HG02981 (cell line): ENCODE measurements at regions not wholly inside any gene's neighbourhood (a gene's known extent, or its start where the extent isn't known, plus 50 kb on each side); places are given as distances from the start of the nearest gene placed in this dataset.
"Not testable (repeated sequence)": the region's sequence is repeated elsewhere in the genome, so short reads cannot be mapped to it uniquely, and the experiment has no call there.

ENCODE experiments used
- ATAC-seq: cut with Tn5 transposase; IDR thresholded peaks from one replicate; pipeline ENCODE4 v1.9.1; 2021; ENCODE audit warnings: mild to moderate bottlenecking, moderate library complexity; ENCODE audit not compliant: unreplicated experiment

GRCh38 chr15:95761501-95762165 lies 568.9 kb upstream of the NR2F2 start:
- no peak for ATAC-seq

- ATAC-seq: no peak
Measured at GRCh38 chr15:95763426-95763825, 567.1 kb upstream of the NR2F2 start.

GRCh38 chr15:95765161-95765560 lies 565.3 kb upstream of the NR2F2 start:
- no peak for ATAC-seq

- no peak for ATAC-seq
Measured at GRCh38 chr15:95770196-95770595, 560.3 kb upstream of the NR2F2 start.

GRCh38 chr15:95772982-95773381 lies 557.5 kb upstream of the NR2F2 start:
- ATAC-seq: no peak

- ATAC-seq: no peak
Measured at GRCh38 chr15:95784508-95784907, 546.0 kb upstream of the NR2F2 start.

GRCh38 chr15:95785276-95785675 lies 545.2 kb upstream of the NR2F2 start:
- not testable (repeated sequence) for ATAC-seq

GRCh38 chr15:95793231-95793630 lies 537.3 kb upstream of the NR2F2 start:
- no peak for ATAC-seq

GRCh38 chr15:95795386-95795785 lies 535.1 kb upstream of the NR2F2 start:
- no peak for ATAC-seq

GRCh38 chr15:95799286-95800200 lies 531.0 kb upstream of the NR2F2 start:
- ATAC-seq: no peak

GRCh38 chr15:95804484-95804883 lies 526.0 kb upstream of the NR2F2 start:
- ATAC-seq: no peak

GRCh38 chr15:95812491-95812890 lies 518.0 kb upstream of the NR2F2 start:
- no peak for ATAC-seq

GRCh38 chr15:95814908-95815307 lies 515.6 kb upstream of the NR2F2 start:
- ATAC-seq: no peak

GRCh38 chr15:95816591-95816990 lies 513.9 kb upstream of the NR2F2 start:
- ATAC-seq: no peak

GRCh38 chr15:95822961-95823360 lies 507.5 kb upstream of the NR2F2 start:
- no peak for ATAC-seq

GRCh38 chr15:95825208-95825607 lies 505.3 kb upstream of the NR2F2 start:
- no peak for ATAC-seq

- ATAC-seq: no peak
Measured at GRCh38 chr15:95825671-95826411, 504.7 kb upstream of the NR2F2 start.

- ATAC-seq: no peak
Measured at GRCh38 chr15:95826412-95827195, 503.9 kb upstream of the NR2F2 start.

- no peak for ATAC-seq
Measured at GRCh38 chr15:95829062-95829461, 501.4 kb upstream of the NR2F2 start.

- no peak for ATAC-seq
Measured at GRCh38 chr15:95830281-95830680, 500.2 kb upstream of the NR2F2 start.

GRCh38 chr15:95832668-95833067 lies 497.8 kb upstream of the NR2F2 start:
- no peak for ATAC-seq
